H1 (cell line): ENCODE measurements at regions not wholly inside any gene's neighbourhood (a gene's known extent, or its start where the extent isn't known, plus 50 kb on each side); places are given as distances from the start of the nearest gene placed in this dataset.

Experiments
- CTCF ChIA-PET: fragments of 300-600 bp; sonication (Branson Sonifier 250); formaldehyde crosslinking; loops from one replicate; lab custom pipeline; 2021; ENCODE audit not compliant: partially characterized antibody; lab: Charles Lee
- POLR2A ChIA-PET: fragments of 300-600 bp; sonication (Branson Sonifier 250); formaldehyde crosslinking; loops from one replicate; lab custom pipeline; 2021; ENCODE audit warnings: inconsistent platforms; ENCODE audit not compliant: partially characterized antibody; lab: Charles Lee
- DNase-seq, 2 experiments: peaks; one replicate each; pipeline versions ENCODE4 v3.0.0 to v3.0.0-alpha.2; 2010 to 2022; ENCODE audit warnings: low spot score in 2 of 2, low read depth in 1 of 2, mixed read lengths in 1 of 2
- FAIRE-seq: peaks from 2 replicates; lab custom pipeline; 2011; peaks lifted over from hg19 to GRCh38; lab: Jason Lieb, UNC
- H2AFZ ChIP-seq: 2 replicates; pipeline ENCODE4 v1.8.1; 2012; ENCODE audit warnings: low read length, inconsistent platforms
- H2AK5ac ChIP-seq: 2 replicates; pipeline ENCODE4 v1.6.1; 2013; ENCODE audit warnings: low read depth, low read length
- H2BK120ac ChIP-seq: replicated peaks from 2 replicates; pipeline ENCODE3; 2013; ENCODE audit warnings: low read depth, low read length, inconsistent platforms
- H2BK12ac ChIP-seq: 2 replicates; pipeline ENCODE4 v1.6.1; 2013; ENCODE audit warnings: low read depth, low read length
- H2BK15ac ChIP-seq: 2 replicates; pipeline ENCODE4 v1.6.1; 2013; ENCODE audit warnings: low read length
- H2BK20ac ChIP-seq: 2 replicates; pipeline ENCODE4 v1.6.1; 2013; ENCODE audit warnings: low read length
- H2BK5ac ChIP-seq: 2 replicates; pipeline ENCODE4 v1.6.1; 2013; ENCODE audit warnings: low read depth, low read length
- H3K14ac ChIP-seq: 2 replicates; pipeline ENCODE4 v1.6.1; 2013; ENCODE audit warnings: inconsistent platforms; ENCODE audit not compliant: insufficient read length
- H3K18ac ChIP-seq: 2 replicates; pipeline ENCODE4 v1.6.1; 2013; ENCODE audit warnings: low read length; ENCODE audit errors: extremely low read depth
- H3K23ac ChIP-seq: 2 replicates; pipeline ENCODE4 v1.6.1; 2013; ENCODE audit warnings: inconsistent platforms; ENCODE audit not compliant: insufficient read length
- H3K23me2 ChIP-seq: 2 replicates; pipeline ENCODE4 v1.6.1; 2013; ENCODE audit warnings: low read depth, low read length
- H3K27ac ChIP-seq: 2 replicates; pipeline ENCODE4 v1.6.1; 2011; ENCODE audit warnings: low read depth, low read length, inconsistent platforms
- H3K27me3 ChIP-seq, 4 experiments: replicated peaks in 1 of 4; 1 replicate in 1 of 4; 2 replicates in 3 of 4; pipeline versions ENCODE4 v1.6.1 to v1.8.1; 2011 to 2013; ENCODE audit warnings: low read length in 3 of 4, mild to moderate bottlenecking in 3 of 4, inconsistent platforms in 2 of 4, mixed read lengths in 2 of 4, moderate library complexity in 1 of 4; ENCODE audit not compliant: control insufficient read depth in 3 of 4, insufficient read depth in 3 of 4; ENCODE audit errors: extremely low read depth in 1 of 4
- H3K36me3 ChIP-seq, 4 experiments: 2 replicates each; pipeline versions ENCODE4 v1.6.1 to v1.8.1; 2011 to 2013; ENCODE audit warnings: mild to moderate bottlenecking in 4 of 4, low read length in 3 of 4, moderate library complexity in 2 of 4, control low read depth in 1 of 4, inconsistent platforms in 1 of 4; ENCODE audit not compliant: insufficient read depth in 4 of 4, control insufficient read depth in 2 of 4
- H3K4ac ChIP-seq: replicated peaks from 2 replicates; pipeline ENCODE3; 2013; ENCODE audit warnings: low read length, low read depth, mixed read lengths, inconsistent platforms; ENCODE audit not compliant: insufficient read length
- H3K4me1 ChIP-seq, 4 experiments: replicated peaks in 1 of 4; 1 replicate in 1 of 4; 2 replicates in 3 of 4; pipeline versions ENCODE4 v1.6.1 to v1.8.1; 2011 to 2013; ENCODE audit warnings: low read length in 3 of 4, inconsistent platforms in 2 of 4, mixed read lengths in 1 of 4; ENCODE audit not compliant: insufficient read depth in 4 of 4, control insufficient read depth in 3 of 4
- H3K4me2 ChIP-seq, 2 experiments: 2 replicates each; pipeline versions ENCODE4 v1.6.1 to v1.8.1; 2011 to 2013; ENCODE audit warnings: low read depth in 2 of 2, low read length in 2 of 2, control low read depth in 1 of 2, inconsistent platforms in 1 of 2, mild to moderate bottlenecking in 1 of 2; ENCODE audit not compliant: insufficient read depth in 1 of 2
- H3K4me3 ChIP-seq, 4 experiments: fragments of 200-600, 300-600 bp in 1 of 4; sonication (generic), shearing (Covaris generic), sonication (Bioruptor Twin) in 1 of 4; 2 replicates each; pipeline versions ENCODE4 v1.5.1 to v1.8.1; 2011 to 2016; ENCODE audit warnings: low read length in 4 of 4, low read depth in 3 of 4, control low read depth in 2 of 4, inconsistent platforms in 2 of 4, mild to moderate bottlenecking in 2 of 4, mixed read lengths in 1 of 4, moderate library complexity in 1 of 4; ENCODE audit not compliant: insufficient read depth in 2 of 4; ENCODE audit errors: extremely low read depth in 1 of 4
- H3K56ac ChIP-seq: replicated peaks from 2 replicates; pipeline ENCODE3; 2013; ENCODE audit warnings: low read depth, mild to moderate bottlenecking, mixed read lengths, low read length, inconsistent platforms; ENCODE audit not compliant: insufficient read length
- H3K79me1 ChIP-seq: 2 replicates; pipeline ENCODE4 v1.6.1; 2013; ENCODE audit warnings: low read depth, low read length, control low read depth
- H3K79me2 ChIP-seq, 2 experiments: 2 replicates each; pipeline versions ENCODE4 v1.6.1 to v1.8.1; 2012 to 2013; ENCODE audit warnings: low read length in 2 of 2, mild to moderate bottlenecking in 2 of 2, inconsistent platforms in 1 of 2; ENCODE audit not compliant: insufficient read depth in 2 of 2, control insufficient read depth in 1 of 2
- H3K9ac ChIP-seq, 4 experiments: replicated peaks in 1 of 4; 1 replicate in 1 of 4; 2 replicates in 3 of 4; pipeline versions ENCODE4 v1.6.1 to v1.8.1; 2011 to 2013; ENCODE audit warnings: low read depth in 3 of 4, low read length in 3 of 4, control low read depth in 2 of 4, mild to moderate bottlenecking in 2 of 4, moderate library complexity in 2 of 4, inconsistent platforms in 1 of 4; ENCODE audit errors: extremely low read depth in 1 of 4
- H3K9me3 ChIP-seq, 2 experiments: 2 replicates each; pipeline versions ENCODE4 v1.6.1 to v1.8.1; 2012 to 2013; ENCODE audit warnings: mild to moderate bottlenecking in 2 of 2, moderate library complexity in 2 of 2, control low read depth in 1 of 2, inconsistent platforms in 1 of 2, low read depth in 1 of 2, low read length in 1 of 2, mixed read lengths in 1 of 2; ENCODE audit not compliant: insufficient read depth in 2 of 2
- H4K20me1 ChIP-seq, 2 experiments: replicated peaks in 1 of 2; 2 replicates each; pipeline versions ENCODE3 to v1.8.1; 2011 to 2013; ENCODE audit warnings: inconsistent platforms in 2 of 2, low read length in 2 of 2, mild to moderate bottlenecking in 1 of 2; ENCODE audit not compliant: insufficient read depth in 2 of 2, control insufficient read depth in 1 of 2
- H4K5ac ChIP-seq: 2 replicates; pipeline ENCODE4 v1.6.1; 2013; ENCODE audit warnings: low read length, low read depth, mixed read lengths, inconsistent platforms; ENCODE audit not compliant: insufficient read length
- H4K8ac ChIP-seq: 2 replicates; pipeline ENCODE4 v1.8.0; 2013; ENCODE audit warnings: mild to moderate bottlenecking, moderate library complexity, low read length, inconsistent platforms; ENCODE audit not compliant: insufficient read depth; ENCODE audit errors: extremely low read depth
- H4K91ac ChIP-seq: replicated peaks from 2 replicates; pipeline ENCODE3; 2013; ENCODE audit warnings: low read length, mixed read lengths, inconsistent platforms; ENCODE audit not compliant: insufficient read length
- CEBPB ChIP-seq: IDR thresholded peaks from 2 replicates; pipeline ENCODE4 v1.6.1; 2012; ENCODE audit warnings: low read depth, low read length
- MAFK ChIP-seq: IDR thresholded peaks from 2 replicates; pipeline ENCODE4 v1.6.1; 2012; ENCODE audit warnings: low read depth, mild to moderate bottlenecking, improper control_type of control experiment, low read length
- POLR2AphosphoS5 ChIP-seq: IDR thresholded peaks from 2 replicates; pipeline ENCODE4 v1.6.1; 2011; ENCODE audit warnings: low read depth, low read length
- TCF12 ChIP-seq: IDR thresholded peaks from 2 replicates; pipeline ENCODE4 v1.6.1; 2011; ENCODE audit warnings: low read depth, mild to moderate bottlenecking, low read length
- WGBS, 2 experiments: shearing (Covaris generic) in 1 of 2; methylation state at CpG; one replicate each; pipeline versions ENCODE4 v1.1.6 to v1.1.7; 2013 to 2015; ENCODE audit warnings: low lambda C conversion rate in 2 of 2, mixed read lengths in 2 of 2, inconsistent platforms in 1 of 2, low coverage in 1 of 2, missing lambda C conversion rate in 1 of 2; ENCODE audit not compliant: insufficient replicate concordance in 2 of 2, insufficient coverage in 1 of 2, insufficient read length in 1 of 2; ENCODE audit errors: extremely low coverage in 1 of 2, missing lambda C conversion rate in 1 of 2; 5-methylcytosine and 5-hydroxymethylcytosine counted together

DNA sequence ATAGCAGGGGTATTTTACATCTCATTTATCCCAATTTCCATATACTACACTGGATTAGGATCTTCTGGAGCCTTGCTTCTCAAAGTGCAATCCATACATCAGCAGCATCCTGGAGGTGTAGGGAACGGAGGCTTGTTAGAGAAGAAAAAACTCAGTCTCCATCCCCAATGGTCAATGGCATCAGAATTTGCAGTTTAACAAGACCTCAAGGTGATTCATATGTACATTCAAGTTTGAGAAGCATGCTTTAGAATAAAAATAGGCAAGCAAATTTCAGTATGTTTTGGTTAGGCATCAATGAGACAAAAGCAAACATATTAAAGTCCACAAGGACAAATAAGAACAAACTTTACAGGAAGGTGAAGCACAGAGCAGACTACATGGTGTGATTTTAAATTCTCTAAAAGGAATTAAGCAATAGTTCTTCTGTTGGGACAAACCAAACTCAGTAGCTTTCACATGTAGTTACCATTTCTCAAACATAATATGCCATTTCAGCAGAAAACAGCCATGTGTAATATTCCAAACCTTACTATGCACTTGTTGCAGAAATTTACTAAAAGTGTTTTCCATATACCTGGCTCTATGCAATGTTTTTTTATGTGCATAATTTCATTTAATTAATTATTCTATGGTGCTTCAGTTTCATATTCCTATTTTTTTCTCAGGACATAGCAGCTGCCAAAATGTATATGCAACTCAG is 360.3 kb upstream of the NECTIN3 start:
- FAIRE-seq (peak; percentile 28), DNase-seq (no peak)
- no peak overlapping the region for H2BK20ac ChIP-seq
- H3K27me3 ChIP-seq = no peaks in the 10 kb centered on the region
- H2AK5ac ChIP-seq = no peak overlapping the region
- peak overlapping the region; percentile 27; the same call in 1 of the 2 replicates for H3K27ac ChIP-seq
- WGBS, 2 experiments = 27% methylated on average over 1 of the region's 1 CpG; no CpG with 5 or more reads in 1 of the 2 experiments
- ChIA-PET POLR2A (interaction anchor here (0.8 to 1.5 kb wide), 2 partner anchors 169 to 693 kb away, joined by 3 read pairs; no protein-coding TSS in a partner anchor), CTCF (no interaction called here)
- no peak overlapping the region for H3K14ac ChIP-seq
- no peak overlapping the region for H2AFZ ChIP-seq
- no peak overlapping the region for H2BK12ac ChIP-seq
- no peaks in the 10 kb centered on the region for H3K79me1 ChIP-seq
- no peak overlapping the region for H2BK15ac ChIP-seq
- peaks cover 0 to 3% (median 0%) of the 10 kb centered on the region in 4 experiments; a peak in 1 of 8 replicates for H3K36me3 ChIP-seq
- H3K56ac ChIP-seq = no peak overlapping the region
- peak overlapping the region; percentile 29 for H4K91ac ChIP-seq
- peak overlapping the region; percentile 2 for H2BK120ac ChIP-seq
- H3K79me2 ChIP-seq = no peaks in the 10 kb centered on the region
- peak overlapping the region; percentile 58 for H4K5ac ChIP-seq
- no peaks in the 10 kb centered on the region for H3K9me3 ChIP-seq
- TF ChIP-seq MAFK = peak; percentile 62; the same call in 1 of the 2 replicates
- TF ChIP-seq CEBPB = peak; percentile 23; the same call in 1 of the 2 replicates
- TF ChIP-seq POLR2AphosphoS5 = no peak
- TF ChIP-seq TCF12 = no peak
- no peak overlapping the region for H3K23ac ChIP-seq
- no peaks in the 10 kb centered on the region for H4K20me1 ChIP-seq
- peaks cover 0 to 18% (median 12%) of the 10 kb centered on the region in 4 experiments; a peak in 5 of 7 replicates for H3K4me1 ChIP-seq
- no peak overlapping the region for H3K4ac ChIP-seq
- peak overlapping the region; percentile 2; the same call in 1 of the 2 replicates for H3K18ac ChIP-seq
- no peaks in the 10 kb centered on the region for H3K23me2 ChIP-seq
- H4K8ac ChIP-seq = no peak overlapping the region
- H3K4me2 ChIP-seq = peak overlapping the region; percentile 7 to 18; a peak in 2 of 4 replicates
- peak overlapping the region in 1 of 4 experiments; percentile 24; a peak in 1 of 8 replicates for H3K4me3 ChIP-seq
- peak overlapping the region; percentile 67; the same call in 1 of the 2 replicates for H2BK5ac ChIP-seq
- no peak overlapping the region for H3K9ac ChIP-seq
